Smooth muscle cell (in vitro differentiated cells): ENCODE measurements at regions not wholly inside any gene's neighbourhood (a gene's known extent, or its start where the extent isn't known, plus 50 kb on each side); places are given as distances from the start of the nearest gene placed in this dataset.

Source experiments
- DNase-seq: peaks from one replicate; lab custom pipeline; 2025; ENCODE audit not compliant: unreplicated experiment; lab: John Stamatoyannopoulos, UW
- H2AFZ ChIP-seq: fragments of 200-600 bp; sonication (generic); 2 replicates; pipeline ENCODE4 v1.6.0; 2016; ENCODE audit warnings: antibody characterized with exemption, low read depth, mild to moderate bottlenecking
- H3F3A ChIP-seq: fragments of 200-600 bp; sonication (generic); 2 replicates; pipeline ENCODE4 v1.6.0; 2017; ENCODE audit warnings: antibody characterized with exemption, low read depth
- H3K27ac ChIP-seq: fragments of 200-600 bp; sonication (generic); 2 replicates; pipeline ENCODE4 v1.5.1; 2016; ENCODE audit warnings: low read depth, mild to moderate bottlenecking
- H3K27me3 ChIP-seq: fragments of 200-600 bp; sonication (generic); 2 replicates; pipeline ENCODE4 v1.6.1; 2016; ENCODE audit warnings: low read depth, mild to moderate bottlenecking
- H3K36me3 ChIP-seq: fragments of 200-600 bp; sonication (generic); 2 replicates; pipeline ENCODE4 v1.5.1; 2016; ENCODE audit warnings: low read depth
- H3K4me1 ChIP-seq: fragments of 200-600 bp; sonication (generic); 2 replicates; pipeline ENCODE4 v1.5.1; 2016; ENCODE audit warnings: low read depth
- H3K4me2 ChIP-seq: fragments of 200-600 bp; sonication (generic); 2 replicates; pipeline ENCODE4 v1.6.0; 2016; ENCODE audit warnings: mild to moderate bottlenecking
- H3K4me3 ChIP-seq: fragments of 200-600 bp; sonication (generic); 2 replicates; pipeline ENCODE4 v1.5.1; 2016; ENCODE audit warnings: mild to moderate bottlenecking
- H3K79me2 ChIP-seq: fragments of 200-600 bp; sonication (generic); 2 replicates; pipeline ENCODE4 v1.6.0; 2016; ENCODE audit warnings: low read depth, mild to moderate bottlenecking
- H3K9ac ChIP-seq: fragments of 200-600 bp; sonication (generic); 2 replicates; pipeline ENCODE4 v1.6.0; 2016; ENCODE audit warnings: low read depth
- H3K9me3 ChIP-seq: fragments of 200-600 bp; sonication (generic); replicated peaks from 2 replicates; pipeline ENCODE4 v1.5.1; 2016; ENCODE audit warnings: low read depth
- H4K20me1 ChIP-seq: fragments of 200-600 bp; sonication (generic); 2 replicates; pipeline ENCODE4 v1.6.0; 2016; ENCODE audit warnings: low read depth
- CTCF ChIP-seq: fragments of 200-600 bp; sonication (generic); IDR thresholded peaks from 2 replicates; pipeline ENCODE4 v1.5.1; 2017; ENCODE audit warnings: borderline replicate concordance, mild to moderate bottlenecking, antibody characterized with exemption; ENCODE audit not compliant: insufficient read depth, poor library complexity, severe bottlenecking
- WGBS: methylation state at CpG from one replicate; pipeline ENCODE4 v1.1.7; 2016; ENCODE audit warnings: low lambda C conversion rate; 5-methylcytosine and 5-hydroxymethylcytosine counted together

GRCh38 chr18:69177702-69178101, 223.0 kb upstream of the DOK6 start:
- Histone ChIP-seq H3K36me3 (no peaks in the 10 kb centered on the region), H3K27ac (no peak overlapping the region), H2AFZ (no peak overlapping the region), H3K4me3 (no peak overlapping the region), H4K20me1 (no peaks in the 10 kb centered on the region), H3K9me3 (no peaks in the 10 kb centered on the region), H3K79me2 (no peaks in the 10 kb centered on the region), H3K9ac (no peak overlapping the region), H3F3A (no peaks in the 10 kb centered on the region), H3K27me3 (no peaks in the 10 kb centered on the region), H3K4me2 (no peak overlapping the region), H3K4me1 (no peaks in the 10 kb centered on the region)
- no peak for TF ChIP-seq CTCF
- DNase-seq, result no peak
- 92% methylated on average over 1 of the region's 1 CpG for WGBS

DNA sequence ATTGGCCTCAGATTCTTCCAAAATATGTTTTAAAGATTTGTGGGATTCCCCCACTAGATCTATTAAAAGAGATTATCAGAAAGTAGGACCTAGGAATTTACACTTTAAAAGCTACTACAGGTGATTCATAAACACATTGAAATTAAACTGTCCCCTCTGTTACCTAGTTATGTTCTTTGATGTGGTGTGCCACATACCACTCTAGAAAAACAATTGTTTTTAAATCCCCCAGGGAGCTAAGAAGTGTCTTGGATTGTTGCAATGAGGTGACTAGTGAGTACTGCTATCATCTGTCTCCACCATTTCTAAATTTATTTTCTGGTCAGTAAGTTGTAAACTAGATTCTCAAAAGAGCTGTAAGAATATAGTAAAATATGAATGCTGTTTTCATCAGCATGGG, 214.5 kb upstream of the DOK6 start:
- H3K27me3 ChIP-seq, result no peaks in the 10 kb centered on the region
- H2AFZ ChIP-seq, result no peak overlapping the region
- no peaks in the 10 kb centered on the region for H3F3A ChIP-seq
- no peaks in the 10 kb centered on the region for H4K20me1 ChIP-seq
- H3K79me2 ChIP-seq, result no peaks in the 10 kb centered on the region
- no peaks in the 10 kb centered on the region for H3K4me1 ChIP-seq
- H3K9ac ChIP-seq, result no peak overlapping the region
- no peaks in the 10 kb centered on the region for H3K36me3 ChIP-seq
- no peaks in the 10 kb centered on the region for H3K9me3 ChIP-seq
- no peak overlapping the region for H3K27ac ChIP-seq
- no peak overlapping the region for H3K4me3 ChIP-seq
- no peak for TF ChIP-seq CTCF
- no peak for DNase-seq
- H3K4me2 ChIP-seq, result no peak overlapping the region

DNA sequence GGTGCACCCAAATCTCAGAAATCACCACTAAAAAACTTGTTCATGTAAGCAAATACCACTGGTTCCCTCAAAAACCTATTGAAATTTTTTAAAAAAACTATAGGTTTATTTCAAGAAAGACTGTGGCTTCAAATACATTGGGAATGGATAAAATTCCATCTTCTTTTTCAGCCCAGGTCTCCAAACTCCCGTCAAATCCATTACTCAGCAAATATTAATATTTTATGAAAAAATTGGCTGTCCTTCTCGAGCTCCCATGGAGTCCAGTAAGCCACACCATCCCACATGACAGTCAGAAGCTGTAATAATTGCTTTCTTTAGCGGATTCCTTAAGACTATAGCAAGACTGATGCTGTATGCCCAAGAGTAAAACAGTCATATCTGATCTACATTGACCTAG, 204.4 kb upstream of the DOK6 start:
- Histone ChIP-seq H3K4me1 (no peaks in the 10 kb centered on the region), H3K27ac (no peak overlapping the region), H3K9ac (no peak overlapping the region), H3K79me2 (no peaks in the 10 kb centered on the region), H3K36me3 (no peaks in the 10 kb centered on the region), H3K4me3 (no peak overlapping the region), H3K4me2 (no peak overlapping the region), H3F3A (no peaks in the 10 kb centered on the region), H3K27me3 (no peaks in the 10 kb centered on the region), H4K20me1 (no peaks in the 10 kb centered on the region), H2AFZ (no peak overlapping the region), H3K9me3 (no peaks in the 10 kb centered on the region)
- no peak for TF ChIP-seq CTCF
- WGBS, result 87% methylated on average over 3 of the region's 3 CpGs
- no peak for DNase-seq

GRCh38 chr18:69205925-69206324, 194.8 kb upstream of the DOK6 start:
- Histone ChIP-seq H4K20me1 (no peaks in the 10 kb centered on the region), H3K79me2 (no peaks in the 10 kb centered on the region), H3K9me3 (no peaks in the 10 kb centered on the region), H3F3A (no peaks in the 10 kb centered on the region), H3K27ac (no peak overlapping the region), H3K4me3 (no peak overlapping the region), H3K36me3 (no peaks in the 10 kb centered on the region), H3K9ac (no peak overlapping the region), H3K4me2 (no peak overlapping the region), H2AFZ (no peak overlapping the region), H3K27me3 (no peaks in the 10 kb centered on the region), H3K4me1 (no peaks in the 10 kb centered on the region)
- TF ChIP-seq CTCF, result no peak
- WGBS, result 97% methylated on average over 1 of the region's 1 CpG
- DNase-seq, result no peak
